Neural progenitor cell (in vitro differentiated cells): ENCODE measurements at regions not wholly inside any gene's neighbourhood (a gene's known extent, or its start where the extent isn't known, plus 50 kb on each side); places are given as distances from the start of the nearest gene placed in this dataset.
A peak's percentile ranks its signal among the peaks of the same experiment; 100 is the strongest.

Experiments
- DNase-seq: peaks from one replicate; pipeline ENCODE4 v3.0.0-alpha.2; 2016; ENCODE audit warnings: low spot score
- H2AFZ ChIP-seq: fragments of 200-600 bp; sonication (generic); replicated peaks from 2 replicates; pipeline ENCODE4 v1.6.1; 2016; ENCODE audit warnings: antibody characterized with exemption
- H3F3A ChIP-seq: fragments of 200-600 bp; sonication (generic); 2 replicates; pipeline ENCODE4 v1.6.1; 2016; ENCODE audit warnings: antibody characterized with exemption, low read depth
- H3K27ac ChIP-seq: fragments of 200-600 bp; sonication (generic); 2 replicates; pipeline ENCODE4 v1.5.1; 2016; ENCODE audit warnings: mild to moderate bottlenecking
- H3K27me3 ChIP-seq: fragments of 200-600 bp; sonication (generic); 2 replicates; pipeline ENCODE4 v1.6.1; 2016; ENCODE audit warnings: mild to moderate bottlenecking, moderate library complexity
- H3K36me3 ChIP-seq: fragments of 200-600 bp; sonication (generic); 2 replicates; pipeline ENCODE4 v1.5.1; 2016
- H3K4me1 ChIP-seq: fragments of 200-600 bp; sonication (generic); 2 replicates; pipeline ENCODE4 v1.6.1; 2016; ENCODE audit warnings: mixed run types
- H3K4me2 ChIP-seq: fragments of 200-600 bp; sonication (generic); 2 replicates; pipeline ENCODE4 v1.6.1; 2016
- H3K4me3 ChIP-seq: fragments of 200-600 bp; sonication (generic); 2 replicates; pipeline ENCODE4 v1.5.1; 2016
- H3K79me2 ChIP-seq: fragments of 200-600 bp; sonication (generic); 2 replicates; pipeline ENCODE4 v1.6.1; 2016; ENCODE audit warnings: low read depth
- H3K9ac ChIP-seq: fragments of 200-600 bp; sonication (generic); 2 replicates; pipeline ENCODE4 v1.6.1; 2016
- H3K9me3 ChIP-seq: fragments of 200-600 bp; sonication (generic); 2 replicates; pipeline ENCODE4 v1.5.1; 2016; ENCODE audit warnings: low read depth
- H4K20me1 ChIP-seq: fragments of 200-600 bp; sonication (generic); 2 replicates; pipeline ENCODE4 v1.6.1; 2016; ENCODE audit warnings: low read depth
- H3K27ac Mint-ChIP-seq: 3 replicates; pipeline ENCODE4 v1.8.0; 2021; ENCODE audit warnings: mixed read lengths
- H3K27me3 Mint-ChIP-seq: 2 replicates; pipeline ENCODE4 v1.8.0; 2022; ENCODE audit warnings: low read depth, mild to moderate bottlenecking, inconsistent platforms, moderate library complexity, mixed read lengths; ENCODE audit not compliant: insufficient read depth
- H3K36me3 Mint-ChIP-seq: 3 replicates; pipeline ENCODE4 v1.8.0; 2021; ENCODE audit warnings: mixed read lengths
- H3K4me1 Mint-ChIP-seq: 3 replicates; pipeline ENCODE4 v1.8.0; 2021; ENCODE audit warnings: mixed read lengths
- H3K4me3 Mint-ChIP-seq: 3 replicates; pipeline ENCODE4 v1.8.0; 2021; ENCODE audit warnings: mild to moderate bottlenecking, moderate library complexity, mixed read lengths
- H3K9me3 Mint-ChIP-seq: 3 replicates; pipeline ENCODE4 v1.8.0; 2020; ENCODE audit warnings: mixed read lengths
- EZH2 ChIP-seq: fragments of 200-600 bp; sonication (generic); IDR thresholded peaks from 2 replicates; pipeline ENCODE4 v1.6.1; 2017; ENCODE audit warnings: antibody characterized with exemption, mild to moderate bottlenecking, moderate library complexity
- EZH2phosphoT487 ChIP-seq: fragments of 200-600 bp; sonication (generic); IDR thresholded peaks from 2 replicates; pipeline ENCODE4 v1.6.1; 2017; ENCODE audit warnings: antibody characterized with exemption
- TF ChIP-seq, protein P1 (sequence below): fragments of 200-600 bp; sonication (generic); IDR thresholded peaks from 2 replicates; pipeline ENCODE4 v1.5.1; 2017; ENCODE audit warnings: antibody characterized with exemption, mild to moderate bottlenecking

- TF ChIP-seq EZH2phosphoT487: no peak
- TF ChIP-seq, protein P1, sequence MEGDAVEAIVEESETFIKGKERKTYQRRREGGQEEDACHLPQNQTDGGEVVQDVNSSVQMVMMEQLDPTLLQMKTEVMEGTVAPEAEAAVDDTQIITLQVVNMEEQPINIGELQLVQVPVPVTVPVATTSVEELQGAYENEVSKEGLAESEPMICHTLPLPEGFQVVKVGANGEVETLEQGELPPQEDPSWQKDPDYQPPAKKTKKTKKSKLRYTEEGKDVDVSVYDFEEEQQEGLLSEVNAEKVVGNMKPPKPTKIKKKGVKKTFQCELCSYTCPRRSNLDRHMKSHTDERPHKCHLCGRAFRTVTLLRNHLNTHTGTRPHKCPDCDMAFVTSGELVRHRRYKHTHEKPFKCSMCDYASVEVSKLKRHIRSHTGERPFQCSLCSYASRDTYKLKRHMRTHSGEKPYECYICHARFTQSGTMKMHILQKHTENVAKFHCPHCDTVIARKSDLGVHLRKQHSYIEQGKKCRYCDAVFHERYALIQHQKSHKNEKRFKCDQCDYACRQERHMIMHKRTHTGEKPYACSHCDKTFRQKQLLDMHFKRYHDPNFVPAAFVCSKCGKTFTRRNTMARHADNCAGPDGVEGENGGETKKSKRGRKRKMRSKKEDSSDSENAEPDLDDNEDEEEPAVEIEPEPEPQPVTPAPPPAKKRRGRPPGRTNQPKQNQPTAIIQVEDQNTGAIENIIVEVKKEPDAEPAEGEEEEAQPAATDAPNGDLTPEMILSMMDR: peak; percentile 72
- H3K4me1 ChIP-seq: no peaks in the 10 kb centered on the region
- H3K4me3 Mint-ChIP-seq: no peak overlapping the region
- H2AFZ ChIP-seq: no peak overlapping the region
- no peaks in the 10 kb centered on the region for H3K79me2 ChIP-seq
- no peaks in the 10 kb centered on the region for H3K27me3 Mint-ChIP-seq
- H3K4me3 ChIP-seq: no peak overlapping the region
- H3K4me1 Mint-ChIP-seq: no peaks in the 10 kb centered on the region
- no peak overlapping the region for H3K27ac ChIP-seq
- H3K9me3 Mint-ChIP-seq: peaks cover 2% of the 10 kb centered on the region
- no peaks in the 10 kb centered on the region for H3K27me3 ChIP-seq
- no peak overlapping the region for H3K9ac ChIP-seq
- H3K36me3 ChIP-seq: no peaks in the 10 kb centered on the region
- no peaks in the 10 kb centered on the region for H3K9me3 ChIP-seq
- H3K4me2 ChIP-seq: no peak overlapping the region
- DNase-seq: peak; percentile 35
- no peaks in the 10 kb centered on the region for H3K36me3 Mint-ChIP-seq
- H3F3A ChIP-seq: no peaks in the 10 kb centered on the region
- no peaks in the 10 kb centered on the region for H4K20me1 ChIP-seq
- no peak overlapping the region for H3K27ac Mint-ChIP-seq
These were observed 149.0 kb upstream of the FUT9 start for GRCh38 chr6:95866732-95867131.

- Histone ChIP-seq H3K4me1 (no peaks in the 10 kb centered on the region), H3F3A (no peaks in the 10 kb centered on the region), H3K79me2 (no peaks in the 10 kb centered on the region), H3K27ac (no peak overlapping the region), H3K36me3 (no peaks in the 10 kb centered on the region), H3K4me2 (no peak overlapping the region), H3K9ac (no peak overlapping the region), H3K4me3 (no peak overlapping the region), H4K20me1 (no peaks in the 10 kb centered on the region), H2AFZ (no peak overlapping the region), H3K27me3 (no peaks in the 10 kb centered on the region), H3K9me3 (no peaks in the 10 kb centered on the region)
- Mint-ChIP-seq H3K36me3 (no peaks in the 10 kb centered on the region), H3K27ac (no peak overlapping the region), H3K4me3 (no peak overlapping the region), H3K9me3 (peaks cover 2% of the 10 kb centered on the region), H3K27me3 (no peaks in the 10 kb centered on the region), H3K4me1 (no peaks in the 10 kb centered on the region)
- TF ChIP-seq EZH2 (no peak), EZH2phosphoT487 (no peak)
- TF ChIP-seq, protein P1: no peak
- DNase-seq: no peak
These were observed 148.6 kb upstream of the FUT9 start for GRCh38 chr6:95867205-95867604.

GRCh38 chr6:95877480-95877879 is 138.3 kb upstream of the FUT9 start:
- DNase-seq: no peak
- Mint-ChIP-seq H3K4me3 (no peak overlapping the region), H3K4me1 (no peaks in the 10 kb centered on the region), H3K27ac (no peak overlapping the region), H3K36me3 (no peaks in the 10 kb centered on the region), H3K27me3 (no peaks in the 10 kb centered on the region), H3K9me3 (no peaks in the 10 kb centered on the region)
- no peak overlapping the region for H2AFZ ChIP-seq
- no peak overlapping the region for H3K9ac ChIP-seq
- H3K4me2 ChIP-seq: no peak overlapping the region
- no peaks in the 10 kb centered on the region for H3F3A ChIP-seq
- H3K36me3 ChIP-seq: no peaks in the 10 kb centered on the region
- no peak overlapping the region for H3K27ac ChIP-seq
- no peaks in the 10 kb centered on the region for H3K4me1 ChIP-seq
- H3K27me3 ChIP-seq: no peaks in the 10 kb centered on the region
- H3K4me3 ChIP-seq: no peak overlapping the region
- no peaks in the 10 kb centered on the region for H3K9me3 ChIP-seq
- H3K79me2 ChIP-seq: no peaks in the 10 kb centered on the region
- H4K20me1 ChIP-seq: no peaks in the 10 kb centered on the region
- TF ChIP-seq EZH2: no peak
- TF ChIP-seq EZH2phosphoT487: no peak
- TF ChIP-seq, protein P1: no peak

- Histone ChIP-seq H4K20me1 (no peaks in the 10 kb centered on the region), H3K36me3 (no peaks in the 10 kb centered on the region), H3K27ac (no peak overlapping the region), H3K4me3 (no peak overlapping the region), H3K79me2 (no peaks in the 10 kb centered on the region), H3F3A (no peaks in the 10 kb centered on the region), H3K9ac (no peak overlapping the region), H3K9me3 (no peaks in the 10 kb centered on the region), H3K4me2 (no peak overlapping the region), H3K27me3 (no peaks in the 10 kb centered on the region), H3K4me1 (no peaks in the 10 kb centered on the region), H2AFZ (peak overlapping the region; percentile 60)
- Mint-ChIP-seq H3K36me3 (no peaks in the 10 kb centered on the region), H3K4me1 (no peaks in the 10 kb centered on the region), H3K9me3 (no peaks in the 10 kb centered on the region), H3K27ac (no peak overlapping the region), H3K27me3 (no peaks in the 10 kb centered on the region), H3K4me3 (no peak overlapping the region)
- DNase-seq: no peak
- TF ChIP-seq, protein P1: no peak
- TF ChIP-seq EZH2 (no peak), EZH2phosphoT487 (no peak)
These were observed 135.9 kb upstream of the FUT9 start for GRCh38 chr6:95879856-95880255.
